Activated T-cell treated with anti-CD3 and anti-CD28 coated beads, Interleukin-2, amount 50 U/mL, for 24 hours (primary cell): ENCODE measurements at regions not wholly inside any gene's neighbourhood (a gene's known extent, or its start where the extent isn't known, plus 50 kb on each side); places are given as distances from the start of the nearest gene placed in this dataset.

Source experiments
- DNase-seq: peaks from one replicate; pipeline ENCODE4 v3.0.0-alpha.2; 2020
- H3K27ac Mint-ChIP-seq: 2 replicates; pipeline ENCODE4 v1.8.0; 2020; ENCODE audit warnings: mild to moderate bottlenecking, mixed read lengths
- H3K27me3 Mint-ChIP-seq: 2 replicates; pipeline ENCODE4 v1.8.0; 2020; ENCODE audit warnings: mixed read lengths
- H3K36me3 Mint-ChIP-seq: 2 replicates; pipeline ENCODE4 v1.8.0; 2020; ENCODE audit warnings: low read depth, mixed read lengths
- H3K4me1 Mint-ChIP-seq: 2 replicates; pipeline ENCODE4 v1.8.0; 2020; ENCODE audit warnings: low read depth, mixed read lengths
- H3K4me3 Mint-ChIP-seq: 2 replicates; pipeline ENCODE4 v1.8.0; 2020; ENCODE audit warnings: mild to moderate bottlenecking, moderate library complexity, mixed read lengths
- H3K9me3 Mint-ChIP-seq: 2 replicates; pipeline ENCODE4 v1.8.0; 2020; ENCODE audit warnings: mixed read lengths

DNA sequence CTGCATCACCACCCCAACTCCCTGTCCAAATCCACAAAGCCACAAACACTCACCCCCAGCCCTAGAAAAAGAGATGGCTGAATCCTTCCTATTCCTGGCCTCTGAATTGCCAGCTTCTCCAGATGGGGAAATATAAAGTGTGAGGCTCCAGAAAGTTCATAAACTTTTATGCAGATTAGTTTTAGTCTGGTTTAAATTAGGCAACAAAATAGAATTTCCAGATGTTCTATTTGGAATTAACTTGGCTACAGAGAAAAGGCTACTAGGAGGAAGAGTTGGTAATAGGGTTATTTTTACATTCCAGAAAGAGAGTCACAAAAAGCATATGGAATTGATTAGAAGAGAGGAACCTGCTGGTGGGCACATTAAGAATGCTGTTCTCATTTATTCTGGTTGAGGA is 56.0 kb downstream of the EN1 start:
- H3K36me3 Mint-ChIP-seq = no peaks in the 10 kb centered on the region
- no peaks in the 10 kb centered on the region for H3K4me1 Mint-ChIP-seq
- no peak for DNase-seq
- no peak overlapping the region for H3K27ac Mint-ChIP-seq
- no peaks in the 10 kb centered on the region for H3K9me3 Mint-ChIP-seq
- no peak overlapping the region for H3K4me3 Mint-ChIP-seq
- peaks cover 39% of the 10 kb centered on the region for H3K27me3 Mint-ChIP-seq

DNA sequence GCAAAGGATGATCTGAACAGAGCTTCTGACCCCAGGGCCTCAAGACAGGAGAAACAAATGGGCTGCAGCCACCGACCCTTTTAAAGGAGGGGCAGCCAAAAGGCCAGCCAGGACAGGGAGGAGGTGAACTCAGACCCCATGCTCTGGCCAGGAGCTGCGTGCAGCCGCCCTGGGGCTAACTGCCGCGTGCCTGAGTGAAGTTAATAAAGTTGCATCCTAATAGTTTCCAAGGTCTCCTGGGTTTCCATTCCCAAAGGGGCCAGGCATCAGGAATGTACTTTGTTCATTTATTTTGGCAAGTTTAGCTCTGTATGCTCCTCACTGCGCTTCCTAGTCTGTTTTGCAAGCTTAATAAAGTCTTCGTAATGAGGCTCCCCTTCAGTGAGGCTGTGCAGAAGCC is 60.7 kb downstream of the EN1 start:
- no peaks in the 10 kb centered on the region for H3K9me3 Mint-ChIP-seq
- no peak for DNase-seq
- no peak overlapping the region for H3K27ac Mint-ChIP-seq
- H3K4me1 Mint-ChIP-seq = no peaks in the 10 kb centered on the region
- no peak overlapping the region for H3K4me3 Mint-ChIP-seq
- no peaks in the 10 kb centered on the region for H3K36me3 Mint-ChIP-seq
- H3K27me3 Mint-ChIP-seq = peaks cover 40% of the 10 kb centered on the region

DNA sequence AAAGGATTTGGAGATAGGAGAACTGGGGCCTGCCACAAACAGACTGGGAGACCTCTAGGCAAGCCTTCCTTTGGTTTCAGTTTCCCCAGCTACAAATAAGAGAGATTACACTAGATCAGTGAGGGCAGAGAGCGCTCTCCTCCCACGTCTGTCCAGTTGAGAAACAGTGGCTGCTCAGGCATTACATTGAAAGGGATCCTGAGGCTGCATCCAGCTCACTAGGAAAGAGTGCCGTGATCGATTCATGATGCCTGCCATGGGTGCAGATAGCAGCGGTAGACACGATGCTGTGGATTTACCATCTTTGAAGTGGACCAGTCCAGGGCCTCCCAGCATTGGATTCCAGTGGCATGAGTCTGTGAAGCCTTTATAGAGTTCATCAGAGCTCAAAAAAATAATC is 62.6 kb downstream of the EN1 start:
- Mint-ChIP-seq H3K27ac (no peak overlapping the region), H3K27me3 (peaks cover 42% of the 10 kb centered on the region), H3K4me1 (no peaks in the 10 kb centered on the region), H3K4me3 (no peak overlapping the region), H3K9me3 (no peaks in the 10 kb centered on the region), H3K36me3 (no peaks in the 10 kb centered on the region)
- DNase-seq = no peak

DNA sequence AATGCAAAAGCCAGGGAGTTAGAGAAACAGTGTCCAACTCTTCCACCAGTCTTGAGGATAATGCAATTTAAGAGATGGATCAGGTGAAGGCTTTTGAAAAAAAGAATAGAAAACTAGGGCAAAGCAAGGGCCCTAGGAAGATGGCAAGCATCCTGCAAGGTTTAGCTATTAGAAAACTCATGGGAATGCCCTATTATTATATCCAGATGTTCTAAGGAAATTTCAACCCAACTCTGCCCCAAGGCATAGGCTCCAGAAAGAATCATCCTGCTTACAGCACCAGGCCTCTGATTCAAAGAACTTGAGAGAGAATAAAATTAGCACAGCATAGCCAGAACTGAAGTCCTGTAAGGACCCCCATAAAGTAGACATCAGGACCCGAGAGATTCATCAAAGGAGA is 68.1 kb downstream of the EN1 start:
- Mint-ChIP-seq H3K9me3 (no peaks in the 10 kb centered on the region), H3K4me1 (peaks cover 10% of the 10 kb centered on the region), H3K4me3 (no peak overlapping the region), H3K36me3 (no peaks in the 10 kb centered on the region), H3K27ac (no peak overlapping the region), H3K27me3 (peaks cover 58% of the 10 kb centered on the region)
- DNase-seq = no peak

DNA sequence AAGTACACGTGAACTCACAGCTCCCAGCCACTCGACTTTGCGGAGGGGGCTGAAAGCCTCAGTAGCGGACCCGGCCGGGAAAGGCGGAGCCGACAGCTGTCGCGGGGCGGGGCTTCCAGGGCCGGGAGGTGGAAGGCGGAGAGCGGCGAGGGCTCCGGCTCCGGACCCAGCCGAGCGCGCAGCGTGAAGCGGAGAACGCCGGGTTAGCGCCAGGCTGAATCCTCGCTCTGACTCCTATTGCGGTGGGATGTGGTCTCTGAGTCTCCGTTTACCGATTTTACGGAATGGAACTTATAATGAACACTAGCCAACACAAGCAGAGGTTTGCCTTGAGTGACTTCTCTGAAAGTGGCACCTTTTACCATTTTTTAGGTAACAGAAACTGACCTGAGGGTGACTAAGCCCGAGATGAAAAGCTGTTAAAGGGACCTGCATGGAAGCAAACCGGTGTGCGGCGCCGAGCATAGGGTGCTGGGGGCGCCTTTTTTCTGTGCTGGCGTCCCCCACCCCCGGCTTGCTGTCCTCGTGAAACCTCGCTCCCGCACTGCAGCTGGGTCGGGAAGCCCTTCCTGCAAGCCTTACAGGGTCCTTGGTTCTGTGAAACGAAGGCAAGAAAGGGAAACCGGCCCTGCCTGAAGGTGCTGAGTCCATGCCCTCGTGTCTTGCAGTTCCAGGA is 72.9 kb downstream of the EN1 start:
- H3K27ac Mint-ChIP-seq = no peak overlapping the region
- H3K4me3 Mint-ChIP-seq = peak overlapping the region; percentile 46
- no peaks in the 10 kb centered on the region for H3K36me3 Mint-ChIP-seq
- DNase-seq = peak; percentile 34
- H3K9me3 Mint-ChIP-seq = no peaks in the 10 kb centered on the region
- H3K27me3 Mint-ChIP-seq = peaks cover 81% of the 10 kb centered on the region
- peaks cover 14% of the 10 kb centered on the region for H3K4me1 Mint-ChIP-seq

DNA sequence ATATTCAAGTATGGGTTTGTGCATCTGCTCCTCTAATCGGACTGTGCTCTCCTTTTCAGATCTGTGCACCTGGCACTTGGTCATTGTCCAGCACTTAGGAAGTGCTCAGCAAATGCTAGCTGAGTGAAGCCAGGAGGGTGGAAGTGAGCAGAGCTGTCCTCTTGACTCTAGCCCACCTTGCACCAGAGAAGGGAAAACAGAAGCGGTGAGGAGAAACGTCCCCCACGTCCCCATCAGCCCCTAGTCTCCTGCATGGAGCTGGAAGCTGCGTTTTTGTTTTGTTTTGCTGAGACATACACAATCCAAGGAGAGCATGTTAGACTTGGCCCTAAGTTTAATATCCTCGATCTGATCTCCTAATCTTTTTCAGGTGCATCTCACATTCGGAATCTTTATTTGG is 73.6 kb downstream of the EN1 start:
- DNase-seq = no peak
- no peak overlapping the region for H3K4me3 Mint-ChIP-seq
- H3K27me3 Mint-ChIP-seq = peaks cover 80% of the 10 kb centered on the region
- H3K36me3 Mint-ChIP-seq = no peaks in the 10 kb centered on the region
- no peak overlapping the region for H3K27ac Mint-ChIP-seq
- H3K9me3 Mint-ChIP-seq = no peaks in the 10 kb centered on the region
- H3K4me1 Mint-ChIP-seq = peaks cover 14% of the 10 kb centered on the region

DNA sequence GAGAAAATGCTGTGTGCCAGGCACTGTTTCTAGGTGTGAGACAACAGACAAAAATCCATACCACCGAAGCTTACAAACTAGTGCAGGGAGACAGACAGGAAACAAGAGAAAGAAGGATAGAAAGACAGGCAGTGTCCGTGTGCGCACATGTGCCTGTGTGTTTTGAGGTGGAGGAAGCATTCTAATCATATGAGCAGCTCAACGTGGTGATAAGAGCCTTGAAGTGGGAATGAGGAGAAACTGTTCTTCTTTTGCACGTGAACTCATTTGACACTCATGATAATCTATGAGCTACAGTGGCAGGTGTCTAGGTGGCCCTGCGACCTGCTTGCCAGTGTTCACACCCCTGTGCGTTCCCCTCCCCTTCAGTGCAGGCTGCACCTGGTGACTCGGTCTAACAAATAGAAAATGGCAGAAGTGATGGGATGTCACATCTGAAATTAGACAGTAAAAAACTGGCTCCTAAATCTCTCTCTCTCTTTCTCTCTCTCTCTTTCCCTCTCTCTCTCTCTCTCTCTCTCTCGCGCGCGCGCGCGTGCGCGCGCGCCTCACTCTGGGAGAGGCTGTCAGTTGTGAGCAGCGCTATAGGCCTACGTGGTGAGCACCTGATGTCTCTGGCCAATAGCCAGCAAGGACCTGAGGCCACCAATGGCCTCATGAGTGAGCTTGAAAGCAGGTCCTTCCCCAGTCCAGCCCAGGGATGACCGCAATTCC is 74.8 kb downstream of the EN1 start:
- no peak overlapping the region for H3K27ac Mint-ChIP-seq
- H3K9me3 Mint-ChIP-seq = no peaks in the 10 kb centered on the region
- peaks cover 82% of the 10 kb centered on the region for H3K27me3 Mint-ChIP-seq
- no peak overlapping the region for H3K4me3 Mint-ChIP-seq
- DNase-seq = no peak
- no peaks in the 10 kb centered on the region for H3K36me3 Mint-ChIP-seq
- H3K4me1 Mint-ChIP-seq = peaks cover 14% of the 10 kb centered on the region

DNA sequence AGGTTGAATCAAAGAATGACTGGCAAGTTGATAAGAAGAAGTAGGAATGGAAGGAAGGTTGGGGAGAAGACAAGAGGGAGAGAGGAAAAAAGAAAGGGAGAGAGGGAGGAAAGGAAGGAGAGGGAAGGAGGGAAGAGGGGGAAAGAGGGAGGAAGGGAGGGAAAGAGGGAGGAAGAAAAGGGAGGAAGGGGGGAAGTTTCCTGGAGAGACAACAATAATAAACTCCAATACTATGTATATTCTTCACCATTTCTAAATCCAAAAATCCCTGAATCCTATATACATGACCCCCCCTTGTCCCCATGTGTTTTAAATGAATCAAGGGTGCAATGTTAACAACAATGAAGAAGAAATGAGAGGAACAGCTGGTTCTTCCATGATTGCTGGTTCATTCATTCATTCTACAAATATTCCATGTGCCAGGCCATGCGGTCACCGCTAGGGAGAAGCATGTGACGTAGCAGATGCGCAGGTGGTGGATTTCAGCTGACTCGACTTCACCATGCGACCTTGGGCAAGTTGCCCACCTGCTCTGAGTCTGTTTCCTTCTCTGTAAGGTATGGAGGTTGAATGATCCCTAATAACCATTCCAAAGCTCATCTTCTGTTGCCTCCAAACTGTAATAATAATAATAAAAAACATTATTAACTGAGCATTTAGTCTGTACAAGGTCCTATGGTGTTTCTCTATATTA is 77.6 kb downstream of the EN1 start:
- no peaks in the 10 kb centered on the region for H3K9me3 Mint-ChIP-seq
- H3K4me3 Mint-ChIP-seq = no peak overlapping the region
- H3K4me1 Mint-ChIP-seq = peaks cover 9% of the 10 kb centered on the region
- no peak for DNase-seq
- no peak overlapping the region for H3K27ac Mint-ChIP-seq
- peaks cover 80% of the 10 kb centered on the region for H3K27me3 Mint-ChIP-seq
- H3K36me3 Mint-ChIP-seq = no peaks in the 10 kb centered on the region

DNA sequence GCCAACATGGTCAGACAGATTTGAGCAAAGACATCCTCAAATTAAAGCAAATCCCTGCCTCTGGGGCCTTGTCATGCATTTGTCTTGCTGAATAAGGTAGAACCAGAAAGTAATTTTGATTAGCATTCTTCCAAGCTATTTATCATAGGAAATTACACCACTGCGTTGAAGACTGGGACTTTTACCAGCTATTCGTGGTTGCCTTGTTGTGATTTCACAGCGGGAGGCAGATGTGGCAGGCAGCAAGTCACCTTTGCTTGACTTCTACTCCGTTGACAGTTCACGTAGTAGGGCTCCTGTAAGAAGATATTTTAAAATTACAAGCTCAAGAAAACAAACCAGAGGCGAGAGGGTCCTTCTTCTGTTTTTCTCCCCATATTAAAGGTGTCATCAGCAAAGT is 80.6 kb downstream of the EN1 start:
- Mint-ChIP-seq H3K27me3 (peaks cover 65% of the 10 kb centered on the region), H3K9me3 (no peaks in the 10 kb centered on the region), H3K4me1 (no peaks in the 10 kb centered on the region), H3K27ac (no peak overlapping the region), H3K4me3 (no peak overlapping the region), H3K36me3 (no peaks in the 10 kb centered on the region)
- DNase-seq = no peak

DNA sequence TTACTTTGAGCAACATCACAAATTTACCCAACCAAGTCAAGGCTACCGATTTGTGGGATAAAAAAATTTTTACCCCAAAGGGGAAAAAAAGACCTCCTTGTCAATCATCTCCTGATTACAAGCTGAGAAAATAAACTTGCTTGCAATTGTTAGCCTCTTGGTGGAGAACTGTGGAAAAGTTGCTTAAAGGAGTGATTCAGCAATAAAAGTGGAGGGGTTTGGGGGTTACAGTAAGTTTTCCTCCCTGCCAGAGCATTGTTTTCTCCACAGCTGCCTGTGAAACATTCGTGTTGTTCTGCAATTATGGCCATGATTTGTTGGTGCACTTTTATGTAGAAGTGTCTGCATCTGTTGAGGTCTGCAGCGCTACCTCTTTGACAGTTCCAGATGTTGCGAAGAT is 82.6 kb downstream of the EN1 start:
- H3K27ac Mint-ChIP-seq = no peak overlapping the region
- no peak for DNase-seq
- no peaks in the 10 kb centered on the region for H3K4me1 Mint-ChIP-seq
- H3K36me3 Mint-ChIP-seq = no peaks in the 10 kb centered on the region
- H3K27me3 Mint-ChIP-seq = peaks cover 52% of the 10 kb centered on the region
- no peaks in the 10 kb centered on the region for H3K9me3 Mint-ChIP-seq
- H3K4me3 Mint-ChIP-seq = no peak overlapping the region

DNA sequence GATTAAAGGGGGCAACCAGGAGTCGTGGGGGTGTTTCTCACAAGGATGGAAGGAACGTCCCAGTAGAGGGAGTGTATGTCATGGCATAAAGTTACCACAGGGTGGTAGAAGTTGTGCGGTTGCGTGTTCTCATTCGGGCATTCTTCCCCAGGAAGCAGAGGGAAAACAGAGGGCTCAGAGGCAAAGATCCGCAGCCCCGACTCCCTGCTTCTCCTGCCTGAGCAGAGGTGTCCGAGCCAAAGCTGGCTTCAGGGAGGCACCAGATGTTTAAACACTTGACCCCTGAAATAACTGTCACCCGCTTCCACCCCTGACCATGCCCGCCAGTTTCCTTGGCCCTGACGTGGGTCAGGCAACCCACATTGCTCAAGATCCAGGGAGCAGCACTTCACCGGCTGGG is 83.7 kb downstream of the EN1 start:
- no peaks in the 10 kb centered on the region for H3K4me1 Mint-ChIP-seq
- no peak overlapping the region for H3K4me3 Mint-ChIP-seq
- H3K27ac Mint-ChIP-seq = no peak overlapping the region
- DNase-seq = no peak
- no peaks in the 10 kb centered on the region for H3K9me3 Mint-ChIP-seq
- H3K27me3 Mint-ChIP-seq = peaks cover 53% of the 10 kb centered on the region
- no peaks in the 10 kb centered on the region for H3K36me3 Mint-ChIP-seq

DNA sequence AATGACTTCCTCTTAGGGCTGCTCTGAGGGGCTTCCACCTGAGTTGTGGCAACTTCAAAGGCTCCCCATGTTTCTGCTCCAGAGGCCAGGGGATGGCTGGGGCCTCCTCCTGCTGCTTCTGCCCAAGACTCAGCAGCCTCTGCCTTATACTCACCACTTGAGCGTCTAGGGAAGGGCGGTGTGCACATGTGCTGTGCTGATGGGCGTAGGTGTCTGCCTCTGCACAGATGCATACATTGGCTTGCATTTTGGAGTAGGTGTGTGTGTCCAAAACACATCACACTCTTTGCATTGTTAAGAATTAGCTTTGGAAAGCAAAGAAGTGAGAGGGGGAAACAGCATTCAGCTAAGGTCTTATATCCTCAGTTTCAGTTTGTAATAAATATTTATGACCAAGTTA is 85.2 kb downstream of the EN1 start:
- H3K36me3 Mint-ChIP-seq = no peaks in the 10 kb centered on the region
- no peaks in the 10 kb centered on the region for H3K4me1 Mint-ChIP-seq

DNA sequence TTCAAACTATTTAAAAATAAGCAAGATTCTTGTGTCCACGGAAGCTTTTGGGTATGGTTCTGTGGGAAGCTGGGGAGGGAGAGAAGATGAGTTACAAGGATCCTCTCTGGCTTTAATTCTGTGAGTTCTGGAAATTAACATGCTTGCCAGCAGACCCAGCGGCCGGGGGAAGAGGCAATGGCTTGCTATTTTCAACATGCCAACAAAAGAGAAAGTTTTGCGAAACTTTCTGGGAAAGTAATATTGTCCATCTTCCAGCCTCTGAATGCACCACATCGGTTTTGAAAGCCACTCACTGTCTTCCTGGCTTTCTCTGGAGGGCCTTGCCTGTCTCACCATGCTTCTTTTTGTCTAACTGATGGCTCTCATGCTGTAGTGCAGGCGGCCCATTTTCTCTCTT is 85.7 kb downstream of the EN1 start:
- Mint-ChIP-seq H3K36me3 (no peaks in the 10 kb centered on the region), H3K4me3 (no peak overlapping the region), H3K9me3 (no peaks in the 10 kb centered on the region), H3K27me3 (peaks cover 61% of the 10 kb centered on the region), H3K4me1 (no peaks in the 10 kb centered on the region), H3K27ac (no peak overlapping the region)
- DNase-seq = no peak

More for the DNA sequence above, 85.2 kb downstream of the EN1 start:
- Mint-ChIP-seq H3K4me3 (no peak overlapping the region), H3K27ac (no peak overlapping the region), H3K27me3 (peaks cover 61% of the 10 kb centered on the region), H3K9me3 (no peaks in the 10 kb centered on the region)
- DNase-seq = no peak

DNA sequence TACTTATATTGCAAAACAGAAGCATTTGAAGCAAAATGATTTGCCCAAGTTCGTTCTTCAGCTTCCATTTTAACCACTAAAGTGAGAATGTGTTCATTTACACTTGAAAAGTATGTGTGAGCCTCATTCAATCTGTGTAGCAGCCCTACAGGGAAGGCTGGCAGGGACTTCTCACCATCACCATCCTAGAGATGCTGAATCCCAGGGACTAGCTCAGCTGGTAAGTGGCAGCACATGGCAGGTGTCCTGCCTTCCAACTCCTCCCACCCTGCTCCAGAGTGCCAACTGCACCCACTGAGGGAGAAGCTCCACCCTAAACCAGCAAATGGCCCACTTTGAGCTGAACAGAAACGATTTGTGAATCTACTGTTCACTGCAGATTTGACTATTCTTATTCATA is 91.5 kb downstream of the EN1 start:
- Mint-ChIP-seq H3K27ac (no peak overlapping the region), H3K27me3 (peaks cover 47% of the 10 kb centered on the region), H3K36me3 (no peaks in the 10 kb centered on the region), H3K4me3 (no peak overlapping the region), H3K4me1 (no peaks in the 10 kb centered on the region), H3K9me3 (no peaks in the 10 kb centered on the region)
- DNase-seq = no peak

DNA sequence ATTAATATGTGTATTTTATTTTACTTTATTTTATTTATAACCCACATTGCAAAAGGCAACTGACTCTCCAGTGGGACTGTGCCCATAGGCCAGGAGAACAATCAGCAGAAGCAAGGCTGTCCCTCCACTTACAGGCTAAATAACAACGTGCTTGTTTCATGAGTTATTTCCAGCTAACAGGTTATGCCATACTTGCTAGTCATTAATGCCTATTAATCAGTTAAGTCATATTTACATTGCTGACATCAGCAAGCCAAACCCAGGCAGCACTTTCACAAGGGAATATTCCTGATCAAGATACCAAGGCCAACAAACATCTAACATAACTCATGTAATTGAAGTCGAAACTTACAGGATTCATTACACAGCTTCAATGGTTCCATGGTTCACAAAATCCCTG is 92.1 kb downstream of the EN1 start:
- no peaks in the 10 kb centered on the region for H3K4me1 Mint-ChIP-seq
- no peaks in the 10 kb centered on the region for H3K9me3 Mint-ChIP-seq
- no peaks in the 10 kb centered on the region for H3K36me3 Mint-ChIP-seq
- no peak overlapping the region for H3K27ac Mint-ChIP-seq
- H3K27me3 Mint-ChIP-seq = peaks cover 47% of the 10 kb centered on the region
- DNase-seq = no peak
- no peak overlapping the region for H3K4me3 Mint-ChIP-seq
